ENCODE measurements at regions not wholly inside any gene's neighbourhood (a gene's known extent, or its start where the extent isn't known, plus 50 kb on each side); places are given as distances from the start of the nearest gene placed in this dataset.

DNA sequence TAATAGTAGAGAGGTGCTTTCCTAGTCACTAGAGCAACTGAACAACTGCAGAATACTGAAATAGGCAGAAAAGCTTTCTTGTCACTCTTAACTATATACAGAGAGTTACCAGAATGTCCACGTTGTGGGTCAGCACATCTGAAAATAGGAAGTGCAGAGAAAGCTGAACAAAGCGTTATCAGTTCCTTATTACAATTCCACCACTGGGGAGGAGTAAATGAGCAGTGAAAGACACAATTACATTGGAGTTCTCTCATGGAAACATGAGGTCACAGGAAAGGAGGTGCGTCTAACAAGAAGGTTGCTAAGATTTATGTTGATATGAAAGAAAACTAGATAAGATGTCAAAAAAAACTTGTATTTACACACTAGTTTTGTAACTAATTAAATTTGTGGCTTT, 461.9 kb upstream of the COX7C start:
- Histone ChIP-seq H3K36me3 (ENCODE audit: insufficient read depth in 1 of 2, low read depth in 1 of 2) (no peaks in the 10 kb centered on the region), H3K27me3 (ENCODE audit: insufficient read depth in 3 of 3, low read length in 2 of 3) (no peaks in the 10 kb centered on the region), H3K4me3 (no peak overlapping the region), H3K9me3 (no peaks in the 10 kb centered on the region), H3K27ac (no peak overlapping the region), H3K4me1 (no peaks in the 10 kb centered on the region)
- WGBS, 3 donors: 34 to 48% (median 41%) methylated on average over 3 of the region's 3 CpGs
- DNase-seq (no peak), ATAC-seq (no peak)
- TF ChIP-seq, protein P1, sequence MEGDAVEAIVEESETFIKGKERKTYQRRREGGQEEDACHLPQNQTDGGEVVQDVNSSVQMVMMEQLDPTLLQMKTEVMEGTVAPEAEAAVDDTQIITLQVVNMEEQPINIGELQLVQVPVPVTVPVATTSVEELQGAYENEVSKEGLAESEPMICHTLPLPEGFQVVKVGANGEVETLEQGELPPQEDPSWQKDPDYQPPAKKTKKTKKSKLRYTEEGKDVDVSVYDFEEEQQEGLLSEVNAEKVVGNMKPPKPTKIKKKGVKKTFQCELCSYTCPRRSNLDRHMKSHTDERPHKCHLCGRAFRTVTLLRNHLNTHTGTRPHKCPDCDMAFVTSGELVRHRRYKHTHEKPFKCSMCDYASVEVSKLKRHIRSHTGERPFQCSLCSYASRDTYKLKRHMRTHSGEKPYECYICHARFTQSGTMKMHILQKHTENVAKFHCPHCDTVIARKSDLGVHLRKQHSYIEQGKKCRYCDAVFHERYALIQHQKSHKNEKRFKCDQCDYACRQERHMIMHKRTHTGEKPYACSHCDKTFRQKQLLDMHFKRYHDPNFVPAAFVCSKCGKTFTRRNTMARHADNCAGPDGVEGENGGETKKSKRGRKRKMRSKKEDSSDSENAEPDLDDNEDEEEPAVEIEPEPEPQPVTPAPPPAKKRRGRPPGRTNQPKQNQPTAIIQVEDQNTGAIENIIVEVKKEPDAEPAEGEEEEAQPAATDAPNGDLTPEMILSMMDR (IDR thresholded peaks at IDR 0.05): no peak
- intact Hi-C loops (cut with DNase I): no loop called here

- H3K27ac ChIP-seq: no peak overlapping the region
- H3K36me3 ChIP-seq (ENCODE audit: insufficient read depth in 1 of 2, low read depth in 1 of 2): no peaks in the 10 kb centered on the region
- 80 to 91% (median 85%) methylated on average over 1 of the region's 1 CpG for WGBS, 3 donors
- H3K4me1 ChIP-seq: no peaks in the 10 kb centered on the region
- H3K27me3 ChIP-seq (ENCODE audit: insufficient read depth in 3 of 3, low read length in 2 of 3): no peaks in the 10 kb centered on the region
- intact Hi-C loops (cut with DNase I): no loop called here
- no peak overlapping the region for H3K4me3 ChIP-seq
- TF ChIP-seq, protein P1 (IDR thresholded peaks at IDR 0.05): no peak
- no peaks in the 10 kb centered on the region for H3K9me3 ChIP-seq
- ATAC-seq: no peak
- no peak for DNase-seq
Measured at GRCh38 chr5:86170194-86170593, 447.5 kb upstream of the COX7C start.

GRCh38 chr5:86175224-86175623, 442.5 kb upstream of the COX7C start:
- no peaks in the 10 kb centered on the region for H3K27me3 ChIP-seq (ENCODE audit: insufficient read depth in 3 of 3, low read length in 2 of 3)
- H3K4me3 ChIP-seq: no peak overlapping the region
- H3K4me1 ChIP-seq: no peaks in the 10 kb centered on the region
- intact Hi-C loops (cut with DNase I): no loop called here
- DNase-seq (no peak), ATAC-seq (no peak)
- TF ChIP-seq, protein P1 (IDR thresholded peaks at IDR 0.05): no peak
- no peaks in the 10 kb centered on the region for H3K9me3 ChIP-seq
- 37 to 48% (median 39%) methylated on average over 1 of the region's 1 CpG for WGBS, 3 donors
- no peak overlapping the region for H3K27ac ChIP-seq
- H3K36me3 ChIP-seq (ENCODE audit: insufficient read depth in 1 of 2, low read depth in 1 of 2): no peaks in the 10 kb centered on the region

DNA sequence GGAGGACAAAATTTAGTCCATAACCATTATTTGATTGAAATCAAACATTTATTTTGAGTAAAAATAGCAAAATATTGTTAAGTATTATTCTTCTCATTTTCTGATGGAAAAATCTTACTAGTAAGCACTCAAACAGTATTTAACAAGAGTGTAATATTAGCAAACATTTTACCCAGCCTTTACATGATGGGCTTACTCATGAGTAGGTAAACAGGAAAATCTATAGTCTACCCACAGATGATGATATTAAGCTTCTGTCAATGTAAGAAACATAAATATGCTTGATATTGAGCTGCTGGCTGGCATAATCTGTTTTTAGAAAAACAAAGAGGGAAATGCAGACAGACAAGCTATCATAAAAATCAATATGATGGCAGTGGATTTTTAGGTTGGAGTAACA, 418.5 kb upstream of the COX7C start:
- H3K9me3 ChIP-seq: no peaks in the 10 kb centered on the region
- intact Hi-C loops (cut with DNase I): no loop called here
- no peak for DNase-seq
- H3K27me3 ChIP-seq (ENCODE audit: insufficient read depth in 3 of 3, low read length in 2 of 3): no peaks in the 10 kb centered on the region
- no peak overlapping the region for H3K27ac ChIP-seq
- H3K4me1 ChIP-seq: no peaks in the 10 kb centered on the region
- H3K36me3 ChIP-seq (ENCODE audit: insufficient read depth in 1 of 2, low read depth in 1 of 2): no peaks in the 10 kb centered on the region
- TF ChIP-seq, protein P1 (IDR thresholded peaks at IDR 0.05): no peak
- no peak for ATAC-seq
- no peak overlapping the region for H3K4me3 ChIP-seq

- DNase-seq (no peak), ATAC-seq (no peak)
- TF ChIP-seq, protein P1 (IDR thresholded peaks at IDR 0.05): no peak
- H3K27ac ChIP-seq: no peak overlapping the region
- no peaks in the 10 kb centered on the region for H3K27me3 ChIP-seq (ENCODE audit: insufficient read depth in 3 of 3, low read length in 2 of 3)
- intact Hi-C loops (cut with DNase I): no loop called here
- H3K4me1 ChIP-seq: no peaks in the 10 kb centered on the region
- no peaks in the 10 kb centered on the region for H3K9me3 ChIP-seq
- H3K4me3 ChIP-seq: no peak overlapping the region
- H3K36me3 ChIP-seq (ENCODE audit: insufficient read depth in 1 of 2, low read depth in 1 of 2): no peaks in the 10 kb centered on the region
Measured at GRCh38 chr5:86228147-86228546, 389.6 kb upstream of the COX7C start.

Data from psoas muscle (tissue), 7 donors.